ENCODE measurements at regions not wholly inside any gene's neighbourhood (a gene's known extent, or its start where the extent isn't known, plus 50 kb on each side); places are given as distances from the start of the nearest gene placed in this dataset.

DNA sequence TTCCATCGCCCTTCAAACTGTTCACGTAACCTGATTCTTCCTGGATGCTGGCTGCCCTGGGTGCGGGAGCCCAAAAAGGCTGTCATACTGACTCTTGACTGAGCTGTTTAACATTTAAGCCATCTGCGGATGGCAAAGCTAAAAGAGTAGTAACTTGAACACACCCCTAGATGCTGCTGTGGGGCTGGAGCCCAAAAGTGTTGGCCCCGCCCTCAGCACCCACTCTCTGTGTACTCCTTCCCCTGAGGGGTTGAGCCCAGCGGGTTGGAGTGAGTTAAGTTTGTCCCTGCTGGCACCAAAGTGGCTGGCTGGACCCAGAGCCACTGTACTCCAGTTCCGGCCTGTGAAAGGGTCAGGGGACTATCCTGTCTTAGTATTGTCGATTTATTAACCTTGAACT, 640.6 kb downstream of the PTPRU start:
- TF ChIP-seq FOXA1 (IDR thresholded peaks at IDR 0.05) (no peak), NR2F2 (IDR thresholded peaks at IDR 0.05) (no peak), YY1 (IDR thresholded peaks at IDR 0.05) (no peak), TAF1 (conservative IDR thresholded peaks at IDR 0.05) (no peak), ATF3 (IDR thresholded peaks at IDR 0.05) (no peak), HNF4A (conservative IDR thresholded peaks at IDR 0.05) (no peak), GABPA (IDR thresholded peaks at IDR 0.05 in 1 of 2, conservative IDR thresholded peaks at IDR 0.05 in 1 of 2) (no peak)
- TF ChIP-seq, protein P1, sequence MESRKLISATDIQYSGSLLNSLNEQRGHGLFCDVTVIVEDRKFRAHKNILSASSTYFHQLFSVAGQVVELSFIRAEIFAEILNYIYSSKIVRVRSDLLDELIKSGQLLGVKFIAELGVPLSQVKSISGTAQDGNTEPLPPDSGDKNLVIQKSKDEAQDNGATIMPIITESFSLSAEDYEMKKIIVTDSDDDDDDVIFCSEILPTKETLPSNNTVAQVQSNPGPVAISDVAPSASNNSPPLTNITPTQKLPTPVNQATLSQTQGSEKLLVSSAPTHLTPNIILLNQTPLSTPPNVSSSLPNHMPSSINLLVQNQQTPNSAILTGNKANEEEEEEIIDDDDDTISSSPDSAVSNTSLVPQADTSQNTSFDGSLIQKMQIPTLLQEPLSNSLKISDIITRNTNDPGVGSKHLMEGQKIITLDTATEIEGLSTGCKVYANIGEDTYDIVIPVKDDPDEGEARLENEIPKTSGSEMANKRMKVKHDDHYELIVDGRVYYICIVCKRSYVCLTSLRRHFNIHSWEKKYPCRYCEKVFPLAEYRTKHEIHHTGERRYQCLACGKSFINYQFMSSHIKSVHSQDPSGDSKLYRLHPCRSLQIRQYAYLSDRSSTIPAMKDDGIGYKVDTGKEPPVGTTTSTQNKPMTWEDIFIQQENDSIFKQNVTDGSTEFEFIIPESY (IDR thresholded peaks at IDR 0.05), result no peak
- H3K27me3 ChIP-seq (ENCODE audit: control insufficient read depth in 4 of 4, insufficient read depth in 4 of 4, low read length in 3 of 4), result peaks cover 0 to 3% (median 0%) of the 10 kb centered on the region in 4 donors
- no peak for DNase-seq (ENCODE audit: low spot score)
- H3K4me1 ChIP-seq (ENCODE audit: control insufficient read depth in 4 of 4, insufficient read depth in 4 of 4, low read length in 3 of 4), result no peaks in the 10 kb centered on the region
- H3K9me3 ChIP-seq (ENCODE audit: control insufficient read depth in 4 of 4, low read length in 3 of 4), result no peaks in the 10 kb centered on the region
- no peak overlapping the region for H3K27ac ChIP-seq (ENCODE audit: low read depth in 1 of 2, low read length in 2 of 2)
- 75% methylated on average over 8 of the region's 8 CpGs for WGBS
- H3K36me3 ChIP-seq (ENCODE audit: control insufficient read depth in 4 of 4, insufficient read depth in 3 of 4, low read depth in 1 of 4, low read length in 3 of 4), result no peaks in the 10 kb centered on the region
- no peak overlapping the region for H3K4me3 ChIP-seq (ENCODE audit: low read depth in 1 of 3, low read length in 3 of 3)
- H3K9ac ChIP-seq (ENCODE audit: low read depth in 1 of 2, low read length in 2 of 2), result no peak overlapping the region

DNA sequence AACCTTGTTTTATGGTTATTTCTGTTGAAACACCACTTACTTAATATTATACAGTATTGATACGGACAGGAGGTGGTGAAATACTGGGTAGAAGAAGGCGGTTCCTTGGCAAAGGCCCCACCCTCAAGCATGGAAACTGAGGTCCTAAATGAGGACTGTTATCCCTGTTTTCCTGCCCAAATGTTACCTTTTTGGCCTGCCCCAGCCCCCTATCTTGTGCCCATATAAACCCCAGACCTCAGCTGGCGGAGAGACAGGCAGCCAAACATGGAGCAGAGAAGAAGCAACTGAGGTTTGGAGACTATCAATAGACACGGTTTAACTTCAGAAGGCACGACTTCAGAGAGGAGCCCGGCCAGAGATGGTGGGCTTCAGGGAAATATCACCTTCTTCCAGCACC, 640.1 kb downstream of the PTPRU start:
- no peak overlapping the region for H3K4me3 ChIP-seq (ENCODE audit: low read depth in 1 of 3, low read length in 3 of 3)
- no peak for DNase-seq (ENCODE audit: low spot score)

More for the DNA sequence above, 640.1 kb downstream of the PTPRU start:
- Histone ChIP-seq H3K27ac (ENCODE audit: low read depth in 1 of 2, low read length in 2 of 2) (no peak overlapping the region), H3K9ac (ENCODE audit: low read depth in 1 of 2, low read length in 2 of 2) (no peak overlapping the region), H3K4me1 (ENCODE audit: control insufficient read depth in 4 of 4, insufficient read depth in 4 of 4, low read length in 3 of 4) (no peaks in the 10 kb centered on the region), H3K27me3 (ENCODE audit: control insufficient read depth in 4 of 4, insufficient read depth in 4 of 4, low read length in 3 of 4) (peaks cover 0 to 3% (median 0%) of the 10 kb centered on the region in 4 donors), H3K36me3 (ENCODE audit: control insufficient read depth in 4 of 4, insufficient read depth in 3 of 4, low read depth in 1 of 4, low read length in 3 of 4) (no peaks in the 10 kb centered on the region), H3K9me3 (ENCODE audit: control insufficient read depth in 4 of 4, low read length in 3 of 4) (no peaks in the 10 kb centered on the region)
- 81% methylated on average over 6 of the region's 6 CpGs for WGBS
- TF ChIP-seq JUND (IDR thresholded peaks at IDR 0.05) (no peak), RAD21 (IDR thresholded peaks at IDR 0.05) (no peak), RXRA (IDR thresholded peaks at IDR 0.05) (no peak), NR2F2 (IDR thresholded peaks at IDR 0.05) (no peak), TAF1 (conservative IDR thresholded peaks at IDR 0.05) (no peak), ATF3 (IDR thresholded peaks at IDR 0.05) (no peak), GABPA (IDR thresholded peaks at IDR 0.05 in 1 of 2, conservative IDR thresholded peaks at IDR 0.05 in 1 of 2) (no peak), FOXA2 (IDR thresholded peaks at IDR 0.05) (no peak), HNF4A (conservative IDR thresholded peaks at IDR 0.05) (no peak), HNF4G (IDR thresholded peaks at IDR 0.05) (no peak), YY1 (IDR thresholded peaks at IDR 0.05) (no peak), REST (IDR thresholded peaks at IDR 0.05) (no peak), FOXA1 (IDR thresholded peaks at IDR 0.05) (no peak), SP1 (IDR thresholded peaks at IDR 0.05) (no peak), EGR1 (IDR thresholded peaks at IDR 0.05; ENCODE audit: low read depth in 2 of 2) (no peak)
- TF ChIP-seq, protein P2, sequence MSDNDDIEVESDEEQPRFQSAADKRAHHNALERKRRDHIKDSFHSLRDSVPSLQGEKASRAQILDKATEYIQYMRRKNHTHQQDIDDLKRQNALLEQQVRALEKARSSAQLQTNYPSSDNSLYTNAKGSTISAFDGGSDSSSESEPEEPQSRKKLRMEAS (IDR thresholded peaks at IDR 0.05), result no peak
- TF ChIP-seq, protein P3, sequence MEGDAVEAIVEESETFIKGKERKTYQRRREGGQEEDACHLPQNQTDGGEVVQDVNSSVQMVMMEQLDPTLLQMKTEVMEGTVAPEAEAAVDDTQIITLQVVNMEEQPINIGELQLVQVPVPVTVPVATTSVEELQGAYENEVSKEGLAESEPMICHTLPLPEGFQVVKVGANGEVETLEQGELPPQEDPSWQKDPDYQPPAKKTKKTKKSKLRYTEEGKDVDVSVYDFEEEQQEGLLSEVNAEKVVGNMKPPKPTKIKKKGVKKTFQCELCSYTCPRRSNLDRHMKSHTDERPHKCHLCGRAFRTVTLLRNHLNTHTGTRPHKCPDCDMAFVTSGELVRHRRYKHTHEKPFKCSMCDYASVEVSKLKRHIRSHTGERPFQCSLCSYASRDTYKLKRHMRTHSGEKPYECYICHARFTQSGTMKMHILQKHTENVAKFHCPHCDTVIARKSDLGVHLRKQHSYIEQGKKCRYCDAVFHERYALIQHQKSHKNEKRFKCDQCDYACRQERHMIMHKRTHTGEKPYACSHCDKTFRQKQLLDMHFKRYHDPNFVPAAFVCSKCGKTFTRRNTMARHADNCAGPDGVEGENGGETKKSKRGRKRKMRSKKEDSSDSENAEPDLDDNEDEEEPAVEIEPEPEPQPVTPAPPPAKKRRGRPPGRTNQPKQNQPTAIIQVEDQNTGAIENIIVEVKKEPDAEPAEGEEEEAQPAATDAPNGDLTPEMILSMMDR (IDR thresholded peaks at IDR 0.05; ENCODE audit: low read depth, low read length, missing input control), result no peak
- TF ChIP-seq, protein P1 (IDR thresholded peaks at IDR 0.05), result no peak
